HEK293T (cell line): ENCODE measurements at regions not wholly inside any gene's neighbourhood (a gene's known extent, or its start where the extent isn't known, plus 50 kb on each side); places are given as distances from the start of the nearest gene placed in this dataset.

Experiments
- BHLHE40 ChIP-seq: fragments of 450-650 bp; IDR thresholded peaks from 2 replicates; pipeline ENCODE4 v1.6.1; 2016; ENCODE audit warnings: mild to moderate bottlenecking, moderate library complexity, borderline replicate concordance
- FOXK2 ChIP-seq: fragments of 450-650 bp; IDR thresholded peaks from 2 replicates; pipeline ENCODE4 v1.6.1; 2016; ENCODE audit warnings: mild to moderate bottlenecking
- HDGF ChIP-seq: fragments of 450-650 bp; IDR thresholded peaks from 2 replicates; pipeline ENCODE4 v1.6.1; 2017; ENCODE audit warnings: antibody characterized with exemption, borderline replicate concordance
- L3MBTL2 ChIP-seq: fragments of 450-650 bp; conservative IDR thresholded peaks from 2 replicates; pipeline ENCODE4 v1.6.1; 2016; ENCODE audit warnings: mild to moderate bottlenecking
- NFRKB ChIP-seq: fragments of 450-650 bp; IDR thresholded peaks from 2 replicates; pipeline ENCODE4 v1.6.1; 2016; ENCODE audit warnings: mild to moderate bottlenecking, moderate library complexity
- SUZ12 ChIP-seq: fragments of 450-650 bp; IDR thresholded peaks from 2 replicates; pipeline ENCODE4 v1.6.1; 2016; ENCODE audit warnings: mild to moderate bottlenecking

DNA sequence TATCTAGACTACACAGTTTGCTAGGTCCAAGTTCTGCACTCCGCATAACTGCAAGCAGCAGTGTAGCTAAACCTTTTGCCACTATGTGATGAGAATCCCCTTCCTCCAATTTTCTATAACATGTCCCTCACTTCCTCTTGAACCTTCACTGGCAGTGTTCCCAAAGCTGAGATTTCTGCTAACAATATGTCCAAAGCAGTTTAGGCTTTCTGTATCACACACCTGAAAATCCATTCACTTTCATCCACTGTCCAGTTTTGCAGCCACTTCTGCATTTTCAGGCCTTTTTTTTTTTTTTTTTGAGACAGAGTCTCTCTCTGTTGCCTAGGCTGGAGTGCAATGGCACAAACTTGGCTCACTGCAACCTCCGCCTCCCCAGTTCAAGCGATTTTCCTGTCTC lies 111.1 kb downstream of the GADD45G start:
- TF ChIP-seq BHLHE40 (no peak), NFRKB (no peak), L3MBTL2 (no peak), HDGF (no peak), SUZ12 (no peak), FOXK2 (no peak)
